Gastroesophageal sphincter (tissue), 4 donors: ENCODE measurements at regions not wholly inside any gene's neighbourhood (a gene's known extent, or its start where the extent isn't known, plus 50 kb on each side); places are given as distances from the start of the nearest gene placed in this dataset.

Source experiments
- ATAC-seq: fragments of 150-250 bp; one replicate; pipeline ENCODE4 v1.9.1; 2016; ENCODE audit warnings: mild to moderate bottlenecking, moderate library complexity
- H3K27ac ChIP-seq, 4 donors: fragments of 200-600 bp; sonication (generic) in 3 of 4; 1 replicate in 3 of 4; 2 replicates in 1 of 4; pipeline ENCODE4 v1.5.1; 2016 to 2019
- H3K27me3 ChIP-seq: fragments of 200-600 bp; sonication (generic); one replicate; pipeline ENCODE4 v1.5.1; 2019
- H3K36me3 ChIP-seq, 2 donors: fragments of 200-600 bp; sonication (generic); one replicate each; pipeline ENCODE4 v1.5.1; 2019; ENCODE audit warnings: control low read depth in 1 of 2
- H3K4me1 ChIP-seq, 3 donors: fragments of 200-600 bp; sonication (generic); 1 replicate in 2 of 3; 2 replicates in 1 of 3; pipeline ENCODE4 v1.5.1; 2016 to 2019; ENCODE audit warnings: control low read depth in 2 of 3
- H3K4me3 ChIP-seq, 2 donors: fragments of 200-600 bp; sonication (generic); one replicate each; pipeline ENCODE4 v1.5.1; 2019; ENCODE audit warnings: mild to moderate bottlenecking in 1 of 2, moderate library complexity in 1 of 2
- H3K9me3 ChIP-seq, 3 donors: fragments of 200-600 bp; sonication (generic); one replicate each; pipeline ENCODE4 v1.5.1; 2017 to 2019; ENCODE audit warnings: control low read depth in 2 of 3
- EP300 ChIP-seq: sonication (generic); formaldehyde crosslinking; IDR thresholded peaks from one replicate; pipeline ENCODE4 v1.6.1; 2017; ENCODE audit warnings: antibody characterized with exemption, mild to moderate bottlenecking
- POLR2A ChIP-seq, 2 donors: fragments of 450-650 bp; IDR thresholded peaks; one replicate each; pipeline ENCODE4 v1.6.1; 2017; ENCODE audit warnings: antibody characterized with exemption in 2 of 2, mild to moderate bottlenecking in 2 of 2, moderate library complexity in 1 of 2
- POLR2AphosphoS5 ChIP-seq: sonication (generic); formaldehyde crosslinking; IDR thresholded peaks from one replicate; pipeline ENCODE4 v1.6.1; 2017; ENCODE audit warnings: antibody characterized with exemption
- whole genome bisulfite sequencing, 2 donors: methylation state at CpG; one replicate each; pipeline ENCODE4 v1.1.5; 2018; ENCODE audit warnings: low coverage in 1 of 2; 5-methylcytosine and 5-hydroxymethylcytosine counted together
- TF ChIP-seq, protein P1 (sequence below), 4 experiments: fragments of 200-600 bp in 2 of 4; fragments of 450-650 bp in 2 of 4; sonication (generic) in 1 of 4; IDR thresholded peaks; one replicate each; pipeline ENCODE4 v1.5.1; 2017 to 2019; ENCODE audit warnings: antibody characterized with exemption in 4 of 4, mild to moderate bottlenecking in 2 of 4, moderate library complexity in 2 of 4

GRCh38 chr1:60668585-60668984 is 413.8 kb upstream of the NFIA start:
- no peak for ATAC-seq
- 65 to 88% methylated on average over 3 to 5 of the region's 8 CpGs for WGBS, 2 donors
- TF ChIP-seq POLR2AphosphoS5 (no peak), POLR2A (IDR thresholded peaks at IDR 0.05) (no peak), EP300 (no peak)
- TF ChIP-seq, protein P1, sequence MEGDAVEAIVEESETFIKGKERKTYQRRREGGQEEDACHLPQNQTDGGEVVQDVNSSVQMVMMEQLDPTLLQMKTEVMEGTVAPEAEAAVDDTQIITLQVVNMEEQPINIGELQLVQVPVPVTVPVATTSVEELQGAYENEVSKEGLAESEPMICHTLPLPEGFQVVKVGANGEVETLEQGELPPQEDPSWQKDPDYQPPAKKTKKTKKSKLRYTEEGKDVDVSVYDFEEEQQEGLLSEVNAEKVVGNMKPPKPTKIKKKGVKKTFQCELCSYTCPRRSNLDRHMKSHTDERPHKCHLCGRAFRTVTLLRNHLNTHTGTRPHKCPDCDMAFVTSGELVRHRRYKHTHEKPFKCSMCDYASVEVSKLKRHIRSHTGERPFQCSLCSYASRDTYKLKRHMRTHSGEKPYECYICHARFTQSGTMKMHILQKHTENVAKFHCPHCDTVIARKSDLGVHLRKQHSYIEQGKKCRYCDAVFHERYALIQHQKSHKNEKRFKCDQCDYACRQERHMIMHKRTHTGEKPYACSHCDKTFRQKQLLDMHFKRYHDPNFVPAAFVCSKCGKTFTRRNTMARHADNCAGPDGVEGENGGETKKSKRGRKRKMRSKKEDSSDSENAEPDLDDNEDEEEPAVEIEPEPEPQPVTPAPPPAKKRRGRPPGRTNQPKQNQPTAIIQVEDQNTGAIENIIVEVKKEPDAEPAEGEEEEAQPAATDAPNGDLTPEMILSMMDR (IDR thresholded peaks at IDR 0.05): no peak
- no peaks in the 10 kb centered on the region for H3K9me3 ChIP-seq
- no peaks in the 10 kb centered on the region for H3K27me3 ChIP-seq
- H3K36me3 ChIP-seq: no peaks in the 10 kb centered on the region
- no peak overlapping the region for H3K4me3 ChIP-seq
- no peaks in the 10 kb centered on the region for H3K4me1 ChIP-seq
- H3K27ac ChIP-seq: no peak overlapping the region

DNA sequence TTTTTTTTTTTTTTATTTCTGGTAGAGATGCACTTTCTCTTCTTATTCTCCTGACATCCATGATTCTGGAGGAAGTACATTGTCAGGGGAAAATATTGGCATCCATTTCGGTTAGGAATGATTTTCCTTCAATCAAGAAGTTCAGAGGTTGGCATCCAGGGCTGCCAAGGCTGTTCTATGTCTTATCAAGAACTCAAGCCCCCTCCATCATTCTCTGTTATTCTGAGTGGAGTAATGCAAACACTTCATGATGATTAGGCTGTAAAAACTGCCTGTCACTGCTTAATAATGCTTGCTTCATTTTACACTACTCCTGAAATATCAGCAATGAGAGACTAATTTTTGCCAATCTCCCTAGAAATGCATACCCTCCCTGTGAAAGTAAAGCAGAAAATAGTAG is 417.1 kb upstream of the NFIA start:
- no peak for ATAC-seq
- Histone ChIP-seq H3K27me3 (no peaks in the 10 kb centered on the region), H3K9me3 (no peaks in the 10 kb centered on the region), H3K36me3 (no peaks in the 10 kb centered on the region), H3K4me1 (no peaks in the 10 kb centered on the region), H3K27ac (no peak overlapping the region), H3K4me3 (no peak overlapping the region)
- 90% methylated on average over 1 of the region's 1 CpG; no CpG with 5 or more reads in 1 of the 2 donors for WGBS, 2 donors
- TF ChIP-seq POLR2AphosphoS5 (no peak), POLR2A (IDR thresholded peaks at IDR 0.05) (no peak), EP300 (no peak)
- TF ChIP-seq, protein P1 (IDR thresholded peaks at IDR 0.05): no peak

DNA sequence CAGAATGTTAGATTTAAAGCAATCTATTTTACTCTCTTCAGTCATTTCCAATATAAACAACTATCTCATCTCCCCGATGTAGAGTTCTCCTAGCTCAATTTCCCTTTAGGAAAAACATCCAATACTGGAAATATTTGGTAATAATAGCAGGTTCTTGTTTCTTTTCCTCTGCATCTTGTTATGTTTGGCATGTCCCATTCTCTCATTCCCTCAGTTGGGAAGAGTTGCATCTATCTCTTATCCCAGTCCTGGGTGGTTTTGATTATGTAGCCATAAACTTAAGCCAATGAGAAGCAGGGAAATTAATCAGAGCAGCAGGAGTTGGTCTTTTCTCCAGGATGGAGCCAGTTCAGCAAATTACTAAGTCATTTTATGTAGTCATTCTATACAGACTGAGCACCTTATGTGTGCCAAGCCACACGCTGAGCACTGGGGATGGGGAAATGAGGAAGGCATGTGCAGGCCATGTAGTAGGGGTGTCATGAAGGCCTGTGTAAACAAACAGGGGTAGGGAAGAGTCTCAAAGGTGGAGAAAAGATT is 418.2 kb upstream of the NFIA start:
- 46 to 65% methylated on average over 2 of the region's 2 CpGs for WGBS, 2 donors
- no peak for ATAC-seq
- TF ChIP-seq, protein P1 (IDR thresholded peaks at IDR 0.05): no peak
- no peak for TF ChIP-seq POLR2A (IDR thresholded peaks at IDR 0.05)
- TF ChIP-seq POLR2AphosphoS5: no peak
- TF ChIP-seq EP300: no peak

GRCh38 chr1:60662486-60663044 is 419.8 kb upstream of the NFIA start:
- Histone ChIP-seq H3K27ac (no peak overlapping the region), H3K4me1 (no peaks in the 10 kb centered on the region), H3K4me3 (no peak overlapping the region), H3K27me3 (no peaks in the 10 kb centered on the region), H3K9me3 (no peaks in the 10 kb centered on the region), H3K36me3 (no peaks in the 10 kb centered on the region)
- 81 to 92% methylated on average over 3 of the region's 3 CpGs for WGBS, 2 donors
- no peak for TF ChIP-seq POLR2AphosphoS5
- TF ChIP-seq EP300: no peak
- TF ChIP-seq, protein P1 (IDR thresholded peaks at IDR 0.05): no peak
- no peak for TF ChIP-seq POLR2A (IDR thresholded peaks at IDR 0.05)
- no peak for ATAC-seq

More for the DNA sequence above, 418.2 kb upstream of the NFIA start:
- Histone ChIP-seq H3K4me1 (no peaks in the 10 kb centered on the region), H3K9me3 (no peaks in the 10 kb centered on the region), H3K36me3 (no peaks in the 10 kb centered on the region), H3K4me3 (no peak overlapping the region), H3K27me3 (no peaks in the 10 kb centered on the region), H3K27ac (no peak overlapping the region)

DNA sequence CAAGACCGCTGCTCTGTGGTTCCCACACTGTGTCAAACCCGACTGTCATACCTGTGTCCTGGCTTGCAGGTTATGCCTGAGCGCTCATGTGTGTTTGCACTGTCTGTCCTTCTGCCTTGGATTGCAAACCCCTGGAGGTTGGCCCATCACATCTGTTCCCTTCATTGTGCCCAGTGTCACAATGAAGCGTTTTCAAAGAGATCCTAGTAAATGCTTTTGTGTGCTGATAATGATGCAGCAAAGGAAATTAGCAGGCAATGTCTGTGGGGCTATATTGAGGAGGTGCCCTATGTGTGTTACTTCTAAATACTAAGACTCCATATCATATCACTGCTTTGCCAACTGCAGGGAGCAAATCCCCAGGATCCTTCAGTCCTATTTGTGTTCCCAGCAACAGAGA is 424.4 kb upstream of the NFIA start:
- ATAC-seq: no peak
- WGBS, 2 donors: 88% methylated on average over 3 of the region's 4 CpGs; no CpG with 5 or more reads in 1 of the 2 donors

More for the DNA sequence above, 424.4 kb upstream of the NFIA start:
- H3K9me3 ChIP-seq: peaks cover 0 to 2% (median 0%) of the 10 kb centered on the region in 3 donors
- no peaks in the 10 kb centered on the region for H3K27me3 ChIP-seq
- H3K4me3 ChIP-seq: no peak overlapping the region
- no peak overlapping the region for H3K27ac ChIP-seq
- H3K4me1 ChIP-seq: no peaks in the 10 kb centered on the region
- no peaks in the 10 kb centered on the region for H3K36me3 ChIP-seq
- TF ChIP-seq POLR2A (IDR thresholded peaks at IDR 0.05): no peak
- TF ChIP-seq, protein P1 (IDR thresholded peaks at IDR 0.05): no peak
- no peak for TF ChIP-seq POLR2AphosphoS5
- TF ChIP-seq EP300: no peak
